Hematopoietic multipotent progenitor cell treated with erythropoietin and hydrocortisone succinate and interleukin-3 and kit ligand, for 8 days (in vitro differentiated cells): ENCODE measurements at regions not wholly inside any gene's neighbourhood (a gene's known extent, or its start where the extent isn't known, plus 50 kb on each side); places are given as distances from the start of the nearest gene placed in this dataset.

Experiments
- DNase-seq: peaks from one replicate; pipeline ENCODE4 v3.0.0-alpha.2; 2015

GRCh38 chr18:25962919-25963318 is 127.5 kb downstream of the SS18 start:
- DNase-seq: no peak

DNA sequence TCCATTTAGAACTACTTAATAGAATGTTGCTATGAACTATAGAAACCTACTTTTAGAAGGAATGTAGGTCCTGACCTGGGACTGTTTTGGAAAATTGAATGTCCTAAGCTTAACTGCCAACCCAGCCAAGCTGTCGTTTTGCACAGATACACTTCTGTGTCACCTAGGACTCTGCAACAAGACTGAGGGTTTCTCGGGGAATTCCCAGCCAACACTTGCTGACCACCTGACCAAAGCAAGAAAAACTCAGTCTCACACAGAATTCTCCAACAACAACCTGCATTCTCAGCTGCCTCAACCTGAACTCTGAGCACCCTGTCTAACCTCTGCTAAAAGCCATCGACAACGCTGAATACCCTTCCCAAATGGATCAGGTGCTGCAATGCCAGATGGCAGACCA is 128.2 kb downstream of the SS18 start:
- no peak for DNase-seq

GRCh38 chr18:25957017-25957416 is 133.4 kb downstream of the SS18 start:
- DNase-seq: no peak

DNA sequence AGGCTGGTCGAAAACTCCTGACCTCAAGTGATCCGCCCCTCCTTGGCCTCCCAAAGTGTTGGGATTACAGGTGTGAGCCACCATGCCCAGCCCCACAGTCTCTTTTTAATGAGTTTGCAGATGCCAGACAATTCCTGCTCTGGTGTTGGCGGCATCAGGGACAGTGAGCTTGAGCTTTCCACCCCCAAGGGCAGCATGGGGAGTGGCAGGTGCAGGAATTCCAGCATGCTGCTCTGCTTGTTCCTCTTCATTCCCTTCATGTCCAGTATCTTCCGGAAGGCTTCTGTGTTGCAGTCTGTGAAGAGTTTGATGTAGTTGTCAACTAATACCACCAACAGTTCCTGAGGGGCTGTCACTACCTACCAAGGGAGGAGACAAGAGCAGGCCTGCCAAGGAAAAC is 137.3 kb downstream of the SS18 start:
- DNase-seq: no peak

GRCh38 chr18:25950321-25950720 is 140.1 kb downstream of the SS18 start:
- DNase-seq: no peak

GRCh38 chr18:25946540-25946939 is 143.9 kb downstream of the SS18 start:
- DNase-seq: no peak

- DNase-seq: no peak
Observed at GRCh38 chr18:25935356-25935755, 155.1 kb downstream of the SS18 start.

GRCh38 chr18:25931126-25931525 is 159.3 kb downstream of the SS18 start:
- DNase-seq: no peak

- DNase-seq: no peak
Observed at GRCh38 chr18:25929787-25930186, 160.6 kb downstream of the SS18 start.

GRCh38 chr18:25927830-25928229 is 162.6 kb downstream of the SS18 start:
- no peak for DNase-seq

- DNase-seq: no peak
Observed at GRCh38 chr18:25923193-25923592, 167.2 kb downstream of the SS18 start.

GRCh38 chr18:25921677-25922421 is 168.6 kb downstream of the SS18 start:
- peak; percentile 89 for DNase-seq

GRCh38 chr18:25915907-25916306 is 174.5 kb downstream of the SS18 start:
- no peak for DNase-seq

- no peak for DNase-seq
Observed at GRCh38 chr18:25898965-25899364, 191.4 kb downstream of the SS18 start.

GRCh38 chr18:25896956-25897355 is 193.5 kb downstream of the SS18 start:
- DNase-seq: no peak

DNA sequence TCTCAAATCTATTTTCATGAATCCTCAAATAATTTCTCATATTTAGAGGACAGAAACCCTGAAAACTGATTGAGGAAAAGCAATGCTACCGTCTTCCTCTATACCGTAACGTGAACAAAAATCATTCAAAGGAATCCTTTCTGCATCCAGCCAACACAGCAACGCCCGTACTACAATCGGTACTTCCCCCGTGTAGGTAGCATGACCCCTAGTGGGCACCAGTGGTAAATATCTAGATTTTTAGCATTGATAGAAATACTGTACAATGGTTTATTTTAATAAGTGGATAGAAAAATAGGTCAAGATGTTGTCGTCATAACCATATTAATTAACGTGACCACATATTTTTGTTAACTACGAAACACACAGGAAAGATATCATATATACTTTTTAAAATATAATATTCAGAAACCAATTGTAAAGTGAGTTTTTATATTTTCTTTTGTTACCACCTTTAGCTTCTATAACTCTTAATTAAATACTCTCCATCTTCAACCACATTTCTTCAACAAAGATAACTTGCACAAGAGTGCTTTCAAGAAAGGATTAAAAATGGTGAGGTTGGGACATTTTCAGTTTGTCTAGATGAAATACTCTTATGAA is 194.1 kb downstream of the SS18 start:
- peak; percentile 65 for DNase-seq

DNA sequence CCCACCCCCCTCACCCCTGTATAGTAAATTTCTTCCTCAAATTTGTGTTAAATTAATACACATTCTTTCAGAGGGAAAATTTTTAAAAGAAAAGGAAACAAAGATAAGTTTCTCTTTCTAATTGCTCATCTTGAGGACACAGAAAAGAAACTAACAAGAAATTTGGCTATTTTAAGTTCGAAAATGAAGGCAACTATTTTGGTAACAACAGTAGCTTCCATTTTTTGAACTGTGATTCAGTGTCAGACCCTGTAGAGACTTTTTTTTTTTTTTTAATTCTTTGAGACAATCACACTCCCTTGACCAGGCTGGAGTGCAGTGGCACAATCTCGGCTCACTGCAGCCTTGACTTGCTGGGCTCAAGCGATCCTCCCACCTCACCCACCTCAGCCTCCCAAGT is 194.9 kb downstream of the SS18 start:
- no peak for DNase-seq

GRCh38 chr18:25886283-25886682 is 204.1 kb downstream of the SS18 start:
- no peak for DNase-seq

GRCh38 chr18:25883091-25883490 is 207.3 kb downstream of the SS18 start:
- no peak for DNase-seq

DNA sequence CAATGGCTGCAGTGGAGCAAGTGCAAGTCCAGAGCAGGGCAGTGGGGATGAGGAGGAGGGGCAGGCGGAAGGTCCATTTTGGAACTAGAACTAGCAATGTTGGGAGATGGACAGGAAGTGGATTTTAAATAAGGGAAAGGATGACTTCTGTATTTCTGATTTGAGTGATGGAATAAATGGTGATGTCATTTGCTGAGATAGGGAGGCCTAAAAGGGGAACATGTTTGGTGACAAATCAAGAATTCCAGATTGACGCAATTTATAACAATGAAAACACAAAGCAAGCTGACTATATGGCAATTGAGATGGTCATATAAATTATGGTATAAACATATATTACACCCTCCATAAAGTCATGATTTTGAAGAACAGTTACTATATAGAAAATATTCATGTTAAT is 209.3 kb downstream of the SS18 start:
- DNase-seq: no peak

DNA sequence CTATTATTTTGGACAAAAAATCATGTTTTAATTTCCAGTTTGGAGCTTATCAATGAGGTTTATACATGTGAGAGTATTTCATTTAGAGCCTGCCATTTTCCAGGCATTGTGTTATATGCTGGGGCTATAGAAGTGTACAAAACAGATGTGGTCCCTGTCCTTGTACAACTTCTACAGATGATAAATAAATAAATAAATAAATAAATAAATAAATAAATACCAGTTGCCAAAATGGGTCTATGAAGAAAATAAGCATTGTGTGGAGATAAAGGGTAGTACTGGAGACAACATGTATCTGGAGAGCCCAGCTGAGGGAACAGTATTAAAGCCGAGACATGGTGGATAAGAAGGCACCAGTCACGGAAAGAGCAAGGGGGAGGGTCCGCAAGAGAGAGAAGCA is 210.0 kb downstream of the SS18 start:
- DNase-seq: no peak

DNA sequence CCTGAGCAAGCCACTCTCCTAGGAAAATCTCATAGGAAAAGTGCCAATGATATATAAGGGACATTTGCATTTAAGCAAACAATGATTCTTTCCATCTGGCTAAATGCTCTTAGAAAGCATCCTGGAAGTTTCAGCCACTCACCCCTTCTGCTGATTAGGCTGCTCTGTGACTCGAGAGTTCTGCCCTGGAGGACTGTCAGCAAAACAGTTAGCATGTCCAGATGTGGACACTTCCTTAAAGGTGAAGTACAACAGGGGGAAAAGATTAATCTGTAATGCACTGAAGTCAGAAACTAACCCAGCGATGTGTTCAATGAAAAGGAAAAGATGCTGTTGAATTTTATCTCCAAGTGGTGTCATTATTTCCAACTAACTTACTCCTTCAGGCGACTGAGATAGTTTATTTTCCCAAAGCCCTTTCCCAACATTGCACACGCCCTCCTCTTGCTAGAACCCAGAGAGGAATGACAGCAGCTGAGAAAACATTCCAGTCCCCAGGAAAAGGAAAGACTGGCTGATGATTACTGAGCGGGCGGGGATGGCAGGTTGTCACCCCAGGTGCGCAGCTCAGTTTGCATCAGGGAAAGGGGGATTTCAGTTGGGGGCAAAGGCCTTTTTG is 214.0 kb downstream of the SS18 start:
- no peak for DNase-seq

DNA sequence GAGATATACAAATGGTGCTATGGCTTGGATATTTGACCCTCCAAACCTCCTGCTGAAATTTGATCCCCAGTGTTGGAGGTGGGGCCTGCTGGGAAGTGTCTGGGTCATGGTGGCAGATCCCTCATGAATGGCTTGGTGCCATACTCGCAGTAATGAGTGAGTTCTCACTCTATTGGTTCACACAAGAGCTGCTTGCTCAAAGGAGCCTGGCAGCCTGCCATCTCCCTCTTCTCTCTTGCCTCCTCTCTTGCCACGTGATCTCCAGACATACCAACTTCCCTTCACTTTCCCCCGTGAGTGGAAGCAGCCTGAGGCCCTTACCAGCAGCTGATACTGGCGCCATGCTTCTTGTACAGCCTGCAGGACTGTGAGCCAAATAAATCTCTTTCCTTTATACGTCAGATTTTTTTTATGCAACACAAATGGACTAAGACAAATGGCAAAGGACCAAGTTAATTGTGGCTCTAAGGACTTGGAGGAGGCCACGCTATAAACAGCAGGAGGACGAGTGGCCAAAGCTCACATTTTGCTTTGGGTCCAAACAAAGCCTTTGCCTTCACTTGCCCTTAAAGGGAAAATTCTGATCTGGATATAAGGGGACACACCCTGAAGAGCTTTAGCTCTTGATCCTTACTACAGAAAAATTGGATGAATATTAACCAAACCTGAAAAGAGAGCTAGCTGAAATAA is 214.7 kb downstream of the SS18 start:
- no peak for DNase-seq

GRCh38 chr18:25873833-25874232 is 216.6 kb downstream of the SS18 start:
- DNase-seq: no peak
